ENCODE measurements at regions not wholly inside any gene's neighbourhood (a gene's known extent, or its start where the extent isn't known, plus 50 kb on each side); places are given as distances from the start of the nearest gene placed in this dataset.

DNA sequence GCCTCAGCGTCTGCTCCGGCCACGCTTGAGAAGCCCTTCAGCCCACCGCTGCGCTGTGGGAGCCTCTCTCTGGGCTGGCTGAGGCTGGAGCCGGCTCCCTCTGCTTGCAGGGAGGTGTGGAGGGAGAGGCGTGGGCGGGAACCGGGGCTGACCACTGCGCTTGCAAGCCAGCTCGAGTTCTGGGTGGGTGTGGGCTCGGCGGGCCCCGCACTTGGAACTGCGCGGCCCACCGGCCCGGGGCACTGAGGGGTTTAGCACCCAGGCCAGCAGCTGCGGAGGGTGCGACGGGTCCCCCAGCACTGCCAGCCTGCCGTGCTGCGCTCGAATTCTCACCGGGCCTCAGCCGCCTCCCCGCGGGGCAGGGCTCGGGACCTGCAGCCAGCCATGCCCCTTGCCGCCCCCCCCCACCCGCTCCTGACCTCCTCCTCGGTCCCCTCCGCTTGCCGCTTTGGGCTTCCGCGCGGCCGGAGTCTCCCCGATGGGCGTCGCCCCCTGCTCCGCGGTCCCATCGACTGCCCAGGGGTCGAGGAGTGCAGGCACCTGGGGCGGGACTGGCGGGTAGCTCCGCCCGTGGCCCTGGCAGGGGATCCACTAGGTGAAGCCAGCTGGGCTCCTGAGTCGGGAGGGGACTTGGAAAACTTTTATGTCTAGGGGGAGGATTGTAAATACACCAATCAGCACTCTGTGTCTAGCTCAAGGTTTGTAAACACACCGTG lies 106.7 kb downstream of the RAP2B start:
- TF ChIP-seq, protein P1, sequence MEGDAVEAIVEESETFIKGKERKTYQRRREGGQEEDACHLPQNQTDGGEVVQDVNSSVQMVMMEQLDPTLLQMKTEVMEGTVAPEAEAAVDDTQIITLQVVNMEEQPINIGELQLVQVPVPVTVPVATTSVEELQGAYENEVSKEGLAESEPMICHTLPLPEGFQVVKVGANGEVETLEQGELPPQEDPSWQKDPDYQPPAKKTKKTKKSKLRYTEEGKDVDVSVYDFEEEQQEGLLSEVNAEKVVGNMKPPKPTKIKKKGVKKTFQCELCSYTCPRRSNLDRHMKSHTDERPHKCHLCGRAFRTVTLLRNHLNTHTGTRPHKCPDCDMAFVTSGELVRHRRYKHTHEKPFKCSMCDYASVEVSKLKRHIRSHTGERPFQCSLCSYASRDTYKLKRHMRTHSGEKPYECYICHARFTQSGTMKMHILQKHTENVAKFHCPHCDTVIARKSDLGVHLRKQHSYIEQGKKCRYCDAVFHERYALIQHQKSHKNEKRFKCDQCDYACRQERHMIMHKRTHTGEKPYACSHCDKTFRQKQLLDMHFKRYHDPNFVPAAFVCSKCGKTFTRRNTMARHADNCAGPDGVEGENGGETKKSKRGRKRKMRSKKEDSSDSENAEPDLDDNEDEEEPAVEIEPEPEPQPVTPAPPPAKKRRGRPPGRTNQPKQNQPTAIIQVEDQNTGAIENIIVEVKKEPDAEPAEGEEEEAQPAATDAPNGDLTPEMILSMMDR (IDR thresholded peaks at IDR 0.05) = no peak
- TF ChIP-seq POLR2A (IDR thresholded peaks at IDR 0.05) = no peak
